ENCODE measurements at regions not wholly inside any gene's neighbourhood (a gene's known extent, or its start where the extent isn't known, plus 50 kb on each side); places are given as distances from the start of the nearest gene placed in this dataset.

GRCh38 chr6:168166627-168167026 is 87.6 kb upstream of the FRMD1 start:
- intact Hi-C loops (cut with DNase I; ENCODE audit: low total_unique reads) (no loop called here), in situ Hi-C loops (cut with MboI; ENCODE audit: low pct_ligation_motif_present in 1 of 4, low pct_unique_long_range_greater_than_20kb in 1 of 4, low sequenced_read_pairs in 3 of 4) (loop anchor here in 1 of 4 donors (25.0 kb wide), 1 partner anchor 721 kb away; no protein-coding TSS in a partner anchor)
- DNase-seq, result no peak
- Histone ChIP-seq H3K4me1 (peaks cover 0 to 30% (median 23%) of the 10 kb centered on the region in 4 donors), H3K27ac (no peak overlapping the region), H3K4me3 (no peak overlapping the region), H3K9me3 (no peaks in the 10 kb centered on the region), H3K36me3 (no peaks in the 10 kb centered on the region), H3K27me3 (no peaks in the 10 kb centered on the region)
- TF ChIP-seq POLR2A (IDR thresholded peaks at IDR 0.05), result no peak
- no peak for TF ChIP-seq POLR2AphosphoS5 (IDR thresholded peaks at IDR 0.05)
- no peak for TF ChIP-seq CTCF (IDR thresholded peaks at IDR 0.05)
- TF ChIP-seq EP300 (IDR thresholded peaks at IDR 0.05; ENCODE audit: low read depth), result no peak
- 92 to 100% methylated on average over 1 to 7 of the region's 7 CpGs for WGBS, 2 donors (ENCODE audit: low coverage in 1 of 2)

GRCh38 chr6:168165891-168166290 is 86.9 kb upstream of the FRMD1 start:
- TF ChIP-seq POLR2AphosphoS5 (IDR thresholded peaks at IDR 0.05), result no peak
- no peak for TF ChIP-seq EP300 (IDR thresholded peaks at IDR 0.05; ENCODE audit: low read depth)
- no peak for TF ChIP-seq POLR2A (IDR thresholded peaks at IDR 0.05)
- TF ChIP-seq CTCF (IDR thresholded peaks at IDR 0.05), result no peak
- H3K9me3 ChIP-seq, result no peaks in the 10 kb centered on the region
- no peaks in the 10 kb centered on the region for H3K36me3 ChIP-seq
- DNase-seq, result no peak
- in situ Hi-C loops (cut with MboI; ENCODE audit: low pct_ligation_motif_present in 1 of 4, low pct_unique_long_range_greater_than_20kb in 1 of 4, low sequenced_read_pairs in 3 of 4), result loop anchor here in 1 of 4 donors (25.0 kb wide), 1 partner anchor 721 kb away; no protein-coding TSS in a partner anchor
- 96% methylated on average over 6 of the region's 6 CpGs; no CpG with 5 or more reads in 1 of the 2 donors for WGBS, 2 donors (ENCODE audit: low coverage in 1 of 2)
- intact Hi-C loops (cut with DNase I; ENCODE audit: low total_unique reads), result no loop called here
- H3K27me3 ChIP-seq, result no peaks in the 10 kb centered on the region
- H3K4me3 ChIP-seq, result no peak overlapping the region
- peaks cover 0 to 22% (median 16%) of the 10 kb centered on the region in 4 donors for H3K4me1 ChIP-seq
- H3K27ac ChIP-seq, result no peak overlapping the region

GRCh38 chr6:168165373-168165772 is 86.4 kb upstream of the FRMD1 start:
- Histone ChIP-seq H3K27ac (no peak overlapping the region), H3K36me3 (no peaks in the 10 kb centered on the region), H3K9me3 (no peaks in the 10 kb centered on the region), H3K27me3 (no peaks in the 10 kb centered on the region), H3K4me1 (peaks cover 0 to 18% (median 15%) of the 10 kb centered on the region in 4 donors), H3K4me3 (no peak overlapping the region)
- WGBS, 2 donors (ENCODE audit: low coverage in 1 of 2), result 62 to 67% methylated on average over 3 to 9 of the region's 9 CpGs
- DNase-seq, result no peak
- in situ Hi-C loops (cut with MboI; ENCODE audit: low pct_ligation_motif_present in 1 of 4, low pct_unique_long_range_greater_than_20kb in 1 of 4, low sequenced_read_pairs in 3 of 4), result loop anchor here in 1 of 4 donors (25.0 kb wide), 1 partner anchor 722 kb away; no protein-coding TSS in a partner anchor
- TF ChIP-seq POLR2AphosphoS5 (IDR thresholded peaks at IDR 0.05), result peak in 1 of 3 donors; percentile 8
- TF ChIP-seq CTCF (IDR thresholded peaks at IDR 0.05), result no peak
- TF ChIP-seq EP300 (IDR thresholded peaks at IDR 0.05; ENCODE audit: low read depth), result no peak
- intact Hi-C loops (cut with DNase I; ENCODE audit: low total_unique reads), result no loop called here

GRCh38 chr6:168164462-168165061 is 85.5 kb upstream of the FRMD1 start:
- intact Hi-C loops (cut with DNase I; ENCODE audit: low total_unique reads), result no loop called here

More at GRCh38 chr6:168164462-168165061, 85.5 kb upstream of the FRMD1 start:
- Histone ChIP-seq H3K4me1 (peaks cover 0 to 18% (median 15%) of the 10 kb centered on the region in 4 donors), H3K27ac (peak overlapping the region in 1 of 4 donors; percentile 59), H3K9me3 (no peaks in the 10 kb centered on the region), H3K27me3 (no peaks in the 10 kb centered on the region), H3K36me3 (no peaks in the 10 kb centered on the region), H3K4me3 (no peak overlapping the region)
- no peak for TF ChIP-seq POLR2A (IDR thresholded peaks at IDR 0.05)
- TF ChIP-seq EP300 (IDR thresholded peaks at IDR 0.05; ENCODE audit: low read depth), result no peak
- TF ChIP-seq CTCF (IDR thresholded peaks at IDR 0.05), result no peak
- TF ChIP-seq POLR2AphosphoS5 (IDR thresholded peaks at IDR 0.05), result no peak
- in situ Hi-C loops (cut with MboI; ENCODE audit: low pct_ligation_motif_present in 1 of 4, low pct_unique_long_range_greater_than_20kb in 1 of 4, low sequenced_read_pairs in 3 of 4), result loop anchor here in 1 of 4 donors (25.0 kb wide), 1 partner anchor 723 kb away; no protein-coding TSS in a partner anchor
- WGBS, 2 donors (ENCODE audit: low coverage in 1 of 2), result 92 to 98% methylated on average over 4 to 8 of the region's 8 CpGs
- DNase-seq, result no peak
